H1 (cell line): ENCODE measurements at regions not wholly inside any gene's neighbourhood (a gene's known extent, or its start where the extent isn't known, plus 50 kb on each side); places are given as distances from the start of the nearest gene placed in this dataset.

Experiments used
- EGR1 ChIP-seq: IDR thresholded peaks from 2 replicates; pipeline ENCODE4 v1.6.1; 2011; ENCODE audit warnings: low read depth, low read length, borderline replicate concordance
- EP300 ChIP-seq, 2 experiments: IDR thresholded peaks; 1 replicate in 1 of 2; 2 replicates in 1 of 2; pipeline ENCODE4 v1.6.1; 2011 to 2012; ENCODE audit warnings: low read depth in 2 of 2, low read length in 2 of 2, mild to moderate bottlenecking in 2 of 2, borderline replicate concordance in 1 of 2, inconsistent platforms in 1 of 2, moderate library complexity in 1 of 2
- GTF2F1 ChIP-seq: IDR thresholded peaks from 2 replicates; pipeline ENCODE4 v1.6.1; 2012; ENCODE audit warnings: low read depth, low read length, improper control_type of control experiment, borderline replicate concordance
- JUND ChIP-seq: IDR thresholded peaks from 2 replicates; pipeline ENCODE4 v1.6.1; 2011; ENCODE audit warnings: mild to moderate bottlenecking, improper control_type of control experiment, low read length
- RXRA ChIP-seq: IDR thresholded peaks from 2 replicates; pipeline ENCODE4 v1.6.1; 2011; ENCODE audit warnings: low read depth, mild to moderate bottlenecking, low read length, moderate library complexity; ENCODE audit not compliant: insufficient read depth
- TF ChIP-seq, protein P1 (sequence below), 3 experiments: IDR thresholded peaks; 1 replicate in 2 of 3; 2 replicates in 1 of 3; pipeline versions ENCODE4 v1.5.1 to v1.6.1; 2011; ENCODE audit warnings: low read length in 3 of 3, mild to moderate bottlenecking in 3 of 3, inconsistent platforms in 2 of 3, low read depth in 1 of 3, moderate library complexity in 1 of 3; ENCODE audit not compliant: insufficient read depth in 1 of 3; ENCODE audit errors: control extremely low read depth in 1 of 3
- TF ChIP-seq, protein P2 (sequence below): IDR thresholded peaks from 2 replicates; pipeline ENCODE4 v1.6.1; 2012; ENCODE audit warnings: inconsistent platforms

DNA sequence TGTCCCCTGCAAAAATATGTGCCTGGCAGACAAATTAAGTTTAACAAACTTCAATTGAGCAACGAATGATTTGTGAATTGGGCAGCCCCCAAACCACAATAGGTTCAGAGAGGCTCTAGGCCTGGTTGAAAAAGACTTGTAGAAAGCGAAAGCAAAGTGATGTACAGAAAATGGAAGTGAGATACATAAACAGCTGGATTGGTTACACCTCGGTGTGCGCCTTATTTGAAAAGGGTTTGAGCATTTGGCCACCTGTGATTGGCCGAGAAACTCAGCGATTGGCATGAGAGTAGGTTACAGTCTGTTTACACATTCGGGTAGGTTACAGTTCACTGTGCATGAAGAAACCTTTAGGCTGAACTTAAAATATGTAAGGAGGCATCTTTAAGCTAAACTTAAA, 136.9 kb downstream of the CD83 start:
- TF ChIP-seq EP300 (IDR thresholded peaks at IDR 0.05; ENCODE audit: borderline replicate concordance in 1 of 2, low read depth in 2 of 2, low read length in 2 of 2) (no peak), RXRA (no peak), JUND (no peak), GTF2F1 (no peak), EGR1 (no peak)
- TF ChIP-seq, protein P1, sequence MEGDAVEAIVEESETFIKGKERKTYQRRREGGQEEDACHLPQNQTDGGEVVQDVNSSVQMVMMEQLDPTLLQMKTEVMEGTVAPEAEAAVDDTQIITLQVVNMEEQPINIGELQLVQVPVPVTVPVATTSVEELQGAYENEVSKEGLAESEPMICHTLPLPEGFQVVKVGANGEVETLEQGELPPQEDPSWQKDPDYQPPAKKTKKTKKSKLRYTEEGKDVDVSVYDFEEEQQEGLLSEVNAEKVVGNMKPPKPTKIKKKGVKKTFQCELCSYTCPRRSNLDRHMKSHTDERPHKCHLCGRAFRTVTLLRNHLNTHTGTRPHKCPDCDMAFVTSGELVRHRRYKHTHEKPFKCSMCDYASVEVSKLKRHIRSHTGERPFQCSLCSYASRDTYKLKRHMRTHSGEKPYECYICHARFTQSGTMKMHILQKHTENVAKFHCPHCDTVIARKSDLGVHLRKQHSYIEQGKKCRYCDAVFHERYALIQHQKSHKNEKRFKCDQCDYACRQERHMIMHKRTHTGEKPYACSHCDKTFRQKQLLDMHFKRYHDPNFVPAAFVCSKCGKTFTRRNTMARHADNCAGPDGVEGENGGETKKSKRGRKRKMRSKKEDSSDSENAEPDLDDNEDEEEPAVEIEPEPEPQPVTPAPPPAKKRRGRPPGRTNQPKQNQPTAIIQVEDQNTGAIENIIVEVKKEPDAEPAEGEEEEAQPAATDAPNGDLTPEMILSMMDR (IDR thresholded peaks at IDR 0.05; ENCODE audit: control extremely low read depth in 1 of 3, insufficient read depth in 1 of 3, low read depth in 1 of 3, low read length in 3 of 3) = no peak
- TF ChIP-seq, protein P2, sequence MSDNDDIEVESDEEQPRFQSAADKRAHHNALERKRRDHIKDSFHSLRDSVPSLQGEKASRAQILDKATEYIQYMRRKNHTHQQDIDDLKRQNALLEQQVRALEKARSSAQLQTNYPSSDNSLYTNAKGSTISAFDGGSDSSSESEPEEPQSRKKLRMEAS = no peak
